Loucy (cell line): ENCODE measurements at regions not wholly inside any gene's neighbourhood (a gene's known extent, or its start where the extent isn't known, plus 50 kb on each side); places are given as distances from the start of the nearest gene placed in this dataset.

ENCODE experiments used
- EZH2phosphoT487 ChIP-seq: fragments of 200-600 bp; IDR thresholded peaks from 2 replicates; pipeline ENCODE4 v1.6.1; 2018; ENCODE audit warnings: antibody characterized with exemption, mild to moderate bottlenecking, moderate library complexity, borderline replicate concordance
- TF ChIP-seq, protein P1 (sequence below): fragments of 200-600 bp; sonication (generic); conservative IDR thresholded peaks from 2 replicates; pipeline ENCODE4 v1.5.1; 2014; ENCODE audit warnings: mild to moderate bottlenecking, antibody characterized with exemption, low read length

DNA sequence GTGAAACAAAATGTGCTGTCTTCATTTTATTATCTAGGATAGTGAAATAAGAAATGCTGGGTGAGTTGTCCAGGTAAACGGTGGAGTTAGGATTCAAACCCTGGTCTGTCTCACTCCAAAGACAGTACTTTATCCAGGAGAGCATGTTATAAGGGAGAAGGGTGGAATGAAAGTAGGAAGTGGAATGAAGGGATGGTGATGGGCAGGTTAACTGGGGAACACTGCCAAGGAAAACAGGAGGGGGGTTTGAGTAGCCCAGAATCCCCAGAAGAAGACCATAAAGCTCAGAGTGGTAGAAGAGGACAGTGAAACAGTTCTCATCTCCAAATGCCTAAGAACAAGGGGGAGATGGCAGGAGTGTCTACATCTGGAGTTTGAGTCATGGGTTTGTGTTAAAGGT is 169.0 kb downstream of the BARX2 start:
- TF ChIP-seq, protein P1, sequence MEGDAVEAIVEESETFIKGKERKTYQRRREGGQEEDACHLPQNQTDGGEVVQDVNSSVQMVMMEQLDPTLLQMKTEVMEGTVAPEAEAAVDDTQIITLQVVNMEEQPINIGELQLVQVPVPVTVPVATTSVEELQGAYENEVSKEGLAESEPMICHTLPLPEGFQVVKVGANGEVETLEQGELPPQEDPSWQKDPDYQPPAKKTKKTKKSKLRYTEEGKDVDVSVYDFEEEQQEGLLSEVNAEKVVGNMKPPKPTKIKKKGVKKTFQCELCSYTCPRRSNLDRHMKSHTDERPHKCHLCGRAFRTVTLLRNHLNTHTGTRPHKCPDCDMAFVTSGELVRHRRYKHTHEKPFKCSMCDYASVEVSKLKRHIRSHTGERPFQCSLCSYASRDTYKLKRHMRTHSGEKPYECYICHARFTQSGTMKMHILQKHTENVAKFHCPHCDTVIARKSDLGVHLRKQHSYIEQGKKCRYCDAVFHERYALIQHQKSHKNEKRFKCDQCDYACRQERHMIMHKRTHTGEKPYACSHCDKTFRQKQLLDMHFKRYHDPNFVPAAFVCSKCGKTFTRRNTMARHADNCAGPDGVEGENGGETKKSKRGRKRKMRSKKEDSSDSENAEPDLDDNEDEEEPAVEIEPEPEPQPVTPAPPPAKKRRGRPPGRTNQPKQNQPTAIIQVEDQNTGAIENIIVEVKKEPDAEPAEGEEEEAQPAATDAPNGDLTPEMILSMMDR, result no peak
- TF ChIP-seq EZH2phosphoT487, result no peak
